ENCODE measurements at regions not wholly inside any gene's neighbourhood (a gene's known extent, or its start where the extent isn't known, plus 50 kb on each side); places are given as distances from the start of the nearest gene placed in this dataset.

GRCh38 chr15:61621865-61622264, 392.8 kb upstream of the RORA start:
- TF ChIP-seq POLR2A (IDR thresholded peaks at IDR 0.05) (no peak), CTCF (IDR thresholded peaks at IDR 0.05) (no peak)

Measured in body of pancreas (tissue), 4 donors.